HL-60/S4 treated with phorbol 12-myristate 13-acetate at 8.2 ng/mL for 4 days and 3 days (cell line): ENCODE measurements at regions not wholly inside any gene's neighbourhood (a gene's known extent, or its start where the extent isn't known, plus 50 kb on each side); places are given as distances from the start of the nearest gene placed in this dataset.
"Not testable (repeated sequence)": the region's sequence is repeated elsewhere in the genome, so short reads cannot be mapped to it uniquely, and the experiment has no call there.

ENCODE experiments used
- in situ Hi-C: fragments of 300-500 bp; cut with MboI; formaldehyde crosslinking; loops from 2 replicates; pipeline ENCODE4 v1.15.0; 2022; ENCODE audit warnings: low sequenced_read_pairs

DNA sequence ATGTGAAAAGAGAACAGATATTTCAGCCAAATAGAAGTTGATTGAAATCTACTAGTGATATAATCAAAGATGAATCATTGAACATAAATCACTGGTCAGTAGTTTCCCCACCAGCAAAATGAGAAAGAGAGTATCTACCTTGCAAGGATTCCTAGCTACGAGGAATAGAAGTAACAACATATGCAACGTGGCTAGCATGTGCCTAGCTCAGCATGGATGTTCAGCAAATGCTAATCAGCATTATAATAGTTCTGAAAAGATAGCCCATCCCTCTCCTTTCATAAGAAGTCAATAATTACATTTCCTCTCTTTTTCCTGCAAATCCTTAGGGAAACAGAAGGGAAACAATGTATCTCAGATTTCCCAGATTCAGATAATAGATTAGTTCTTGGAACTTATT lies 417.2 kb downstream of the SATB2 start:
- in situ Hi-C loops: no loop called here

GRCh38 chr2:199033761-199034160 lies 424.0 kb downstream of the SATB2 start:
- in situ Hi-C loops: not testable (repeated sequence)

DNA sequence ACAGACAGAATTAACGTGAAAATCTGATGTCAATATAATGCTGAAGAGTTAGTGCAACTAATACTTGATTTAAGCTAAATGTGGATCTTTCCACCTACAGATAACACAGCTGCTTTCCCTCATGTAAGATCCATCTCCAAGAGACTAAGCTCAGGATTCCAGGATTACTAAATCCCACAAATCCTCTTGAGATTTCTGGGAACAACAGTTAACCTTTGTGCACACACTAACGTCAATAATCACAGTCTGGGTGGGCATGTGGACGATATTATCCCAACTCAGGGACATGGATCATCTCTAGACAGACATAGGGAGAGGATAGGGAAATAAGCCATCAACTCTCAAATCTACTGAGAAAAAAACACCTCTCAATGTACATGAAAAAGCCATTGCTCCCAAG lies 432.6 kb downstream of the SATB2 start:
- in situ Hi-C loops: no loop called here

DNA sequence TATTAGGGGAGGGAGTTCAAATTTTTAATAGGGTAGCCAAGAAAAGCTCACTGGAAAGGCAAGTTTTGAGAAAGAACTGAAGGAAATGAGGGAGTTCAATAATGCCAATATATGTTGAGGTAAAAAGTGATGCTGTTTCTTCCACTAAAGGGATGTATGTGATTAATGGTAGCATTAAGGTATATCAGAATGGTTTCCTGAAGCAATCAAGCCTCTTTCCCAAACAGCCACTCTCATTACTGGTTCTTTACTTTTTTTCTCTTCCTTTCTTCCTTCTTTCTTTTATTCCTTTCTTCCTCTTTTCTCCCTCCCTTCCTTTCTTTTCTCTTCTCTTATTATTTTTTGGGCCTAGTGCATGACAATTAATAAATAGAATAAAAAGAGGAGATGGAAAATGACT lies 433.5 kb downstream of the SATB2 start:
- in situ Hi-C loops: no loop called here

DNA sequence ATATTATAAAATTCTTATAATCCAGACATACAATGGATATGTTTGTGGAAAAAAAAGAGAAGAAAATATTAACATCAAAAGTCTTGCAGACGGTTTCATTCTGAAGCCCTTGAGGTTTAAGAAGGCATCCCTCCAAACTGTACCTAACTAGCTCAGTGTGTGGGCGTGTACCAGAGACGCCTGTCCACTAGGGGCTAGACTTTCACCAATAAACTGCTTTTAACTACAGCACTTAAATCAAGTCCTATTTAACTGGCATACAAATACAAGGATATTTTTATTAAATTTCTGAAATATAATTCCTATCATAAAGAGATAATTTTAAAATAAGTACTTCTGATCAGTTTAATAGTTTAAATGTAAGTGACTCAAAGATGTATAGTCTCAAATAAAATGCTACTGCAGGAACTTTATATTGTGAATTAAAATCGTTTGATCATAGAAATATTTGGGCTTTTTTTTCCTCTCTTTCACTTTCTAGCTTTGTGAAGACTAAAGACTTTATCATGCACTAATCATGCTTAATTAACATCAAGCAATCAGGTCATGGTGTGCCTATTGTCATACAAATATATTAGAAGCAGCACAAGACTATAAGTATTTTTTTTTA lies 437.7 kb downstream of the SATB2 start:
- in situ Hi-C loops: no loop called here

- in situ Hi-C loops: no loop called here
These were observed 438.9 kb downstream of the SATB2 start for GRCh38 chr2:199018826-199019225.

GRCh38 chr2:199015072-199015471 lies 442.7 kb downstream of the SATB2 start:
- in situ Hi-C loops: no loop called here

- in situ Hi-C loops: no loop called here
These were observed 443.5 kb downstream of the SATB2 start for GRCh38 chr2:199014226-199014625.

DNA sequence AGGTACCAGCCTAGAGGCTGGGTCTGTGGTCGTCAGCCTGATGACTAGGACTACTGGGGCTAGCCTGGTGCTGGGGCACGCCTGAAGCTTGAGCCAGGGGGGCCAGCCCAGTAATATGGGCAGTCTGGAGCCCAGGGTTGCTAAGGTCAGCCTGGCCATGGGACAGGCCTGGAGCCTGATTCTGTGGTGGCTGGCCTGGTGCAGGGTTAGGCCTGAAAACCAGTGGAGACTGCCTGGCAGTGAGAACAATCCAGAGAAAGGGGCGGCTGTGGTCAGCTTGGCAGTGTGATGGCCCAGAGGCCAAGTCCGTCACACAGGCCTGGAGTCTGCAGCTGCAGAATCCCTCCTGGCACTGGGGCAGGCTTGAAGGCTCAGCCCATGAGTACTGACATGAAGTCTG lies 445.8 kb downstream of the SATB2 start:
- in situ Hi-C loops: no loop called here

- in situ Hi-C loops: no loop called here
These were observed 463.1 kb downstream of the SATB2 start for GRCh38 chr2:198994678-198995077.

DNA sequence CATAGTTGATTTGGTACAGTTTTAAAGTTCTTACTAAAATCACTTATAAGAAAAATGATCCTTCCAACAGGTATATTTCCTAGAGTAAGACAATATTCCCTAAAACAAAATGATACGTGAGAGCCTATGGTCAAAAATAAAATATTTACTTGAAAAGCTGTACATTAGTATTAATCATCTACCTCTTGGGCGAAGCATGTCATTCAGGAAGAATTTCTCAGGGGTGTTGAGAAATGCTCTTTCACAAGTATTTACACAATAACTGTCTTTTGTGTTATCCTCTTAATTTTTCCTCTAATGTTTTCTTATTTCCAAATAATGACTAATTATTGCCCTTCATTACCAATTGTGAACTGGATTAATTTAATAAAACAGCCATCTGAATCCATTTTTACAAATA lies 466.3 kb downstream of the SATB2 start:
- in situ Hi-C loops: no loop called here

GRCh38 chr2:198975779-198976178 lies 482.0 kb downstream of the SATB2 start:
- in situ Hi-C loops: no loop called here

DNA sequence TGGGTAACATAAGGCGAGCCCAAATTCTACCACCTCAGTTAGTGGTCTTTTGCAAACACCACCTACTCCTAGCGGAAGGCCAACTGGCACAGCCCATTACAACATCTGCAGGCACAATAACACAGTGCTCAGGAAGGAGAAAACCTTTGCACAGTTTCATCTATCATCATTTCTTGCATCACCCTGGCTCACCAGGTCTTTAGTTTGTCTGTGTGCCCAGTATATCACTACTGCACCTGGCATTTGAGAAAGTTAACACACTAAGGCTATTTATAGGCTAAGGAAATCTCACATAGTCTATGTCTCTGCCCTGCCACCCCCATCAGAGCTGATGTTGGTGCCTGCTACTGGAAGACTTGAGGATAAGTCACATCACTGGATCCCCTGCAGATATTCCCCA lies 484.0 kb downstream of the SATB2 start:
- in situ Hi-C loops: no loop called here

DNA sequence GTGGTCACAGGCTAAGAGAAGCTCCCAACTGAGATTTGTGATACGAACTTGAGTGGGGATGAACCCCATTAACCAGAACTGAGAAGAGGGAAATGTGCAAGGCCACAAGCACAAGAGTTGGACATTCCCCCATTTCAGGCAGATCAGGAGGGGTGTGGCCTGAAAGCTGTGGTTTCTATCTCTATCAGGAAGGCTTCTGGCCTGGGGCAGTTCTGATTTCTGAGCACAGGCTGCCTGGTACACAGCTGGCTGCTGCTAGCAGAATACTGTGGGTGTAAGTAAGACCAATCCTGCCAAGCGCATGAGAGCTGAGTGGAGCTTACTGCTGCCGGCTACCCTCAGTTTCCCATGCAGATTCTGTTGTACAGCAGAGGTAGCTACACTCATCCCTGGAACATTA lies 484.6 kb downstream of the SATB2 start:
- in situ Hi-C loops: no loop called here

- in situ Hi-C loops: no loop called here
These were observed 489.2 kb downstream of the SATB2 start for GRCh38 chr2:198968545-198968944.

DNA sequence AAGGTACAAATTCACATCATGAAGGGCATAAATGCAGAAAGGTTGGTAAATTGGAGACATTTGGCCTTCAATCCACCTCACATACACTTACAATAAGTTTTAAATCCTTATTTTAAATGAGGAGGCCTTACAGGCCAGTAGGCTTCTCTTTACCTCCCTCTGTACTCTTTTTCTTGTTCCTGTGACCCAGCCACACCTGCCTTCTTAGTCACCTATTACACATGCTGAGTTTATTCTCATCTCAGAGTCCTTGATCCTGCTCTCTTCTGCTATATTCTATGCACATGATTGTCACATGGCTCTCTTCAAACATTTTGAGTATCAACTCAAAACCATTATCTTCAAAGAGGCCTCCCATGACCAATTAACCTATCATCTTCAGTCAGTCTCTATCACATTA lies 491.5 kb downstream of the SATB2 start:
- in situ Hi-C loops: no loop called here

DNA sequence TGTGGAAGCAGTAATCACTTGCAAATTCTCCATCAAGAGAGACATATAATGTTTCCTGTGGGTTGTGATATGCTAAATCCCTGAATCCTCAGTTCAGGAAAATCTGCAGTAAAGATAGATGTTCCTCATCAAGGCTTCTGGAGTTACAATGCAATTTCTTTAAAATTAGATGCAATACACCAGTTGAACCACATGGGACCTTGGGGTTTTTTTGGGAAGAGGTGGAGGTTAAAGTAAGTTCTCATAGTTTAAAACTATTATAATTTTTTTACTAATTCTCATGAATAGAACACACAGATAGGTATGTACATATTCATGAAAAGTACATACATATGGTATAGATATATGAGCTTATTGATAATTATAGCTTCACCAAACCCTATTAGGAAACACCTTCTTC lies 496.2 kb downstream of the SATB2 start:
- in situ Hi-C loops: no loop called here

DNA sequence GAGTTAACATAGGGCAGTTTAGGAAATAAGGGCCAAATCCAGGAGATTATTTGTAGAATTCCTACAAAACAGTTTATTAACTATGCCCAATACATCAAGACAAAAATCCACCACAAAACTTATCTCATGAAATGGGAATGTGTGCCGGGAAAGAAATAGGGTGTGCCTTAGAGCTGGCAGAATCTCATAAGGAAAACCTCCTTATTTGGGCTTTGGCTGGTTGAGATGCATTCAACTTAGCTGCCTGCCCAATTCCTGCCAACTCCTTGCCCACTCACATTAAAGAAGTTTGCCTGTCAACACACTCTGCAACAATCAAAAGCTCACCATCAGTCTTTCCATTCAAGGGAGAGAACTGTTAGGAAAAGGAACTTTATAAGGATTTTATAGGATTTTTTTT lies 500.6 kb downstream of the SATB2 start:
- in situ Hi-C loops: no loop called here

GRCh38 chr2:198953328-198953727 lies 504.4 kb downstream of the SATB2 start:
- in situ Hi-C loops: no loop called here

DNA sequence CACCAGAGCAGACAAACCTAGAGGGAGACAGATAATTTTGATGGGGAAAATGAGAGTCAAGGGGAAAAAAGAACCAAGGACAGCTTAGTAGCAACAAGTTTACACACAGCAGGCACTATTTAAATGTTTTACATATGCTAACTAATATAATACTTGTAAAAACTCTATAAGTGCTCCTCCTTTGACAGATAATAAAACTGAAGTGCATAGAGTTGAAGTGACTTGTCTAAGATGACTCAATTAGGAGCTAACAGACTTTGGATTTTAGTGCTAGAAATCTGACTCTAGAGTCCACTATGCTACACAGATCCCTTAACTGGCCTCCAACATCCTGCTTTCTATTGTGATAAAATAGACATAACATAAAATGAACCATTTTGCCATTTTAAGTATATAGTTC lies 506.9 kb downstream of the SATB2 start:
- in situ Hi-C loops: no loop called here

GRCh38 chr2:198945496-198945895 lies 512.2 kb downstream of the SATB2 start:
- in situ Hi-C loops: no loop called here

DNA sequence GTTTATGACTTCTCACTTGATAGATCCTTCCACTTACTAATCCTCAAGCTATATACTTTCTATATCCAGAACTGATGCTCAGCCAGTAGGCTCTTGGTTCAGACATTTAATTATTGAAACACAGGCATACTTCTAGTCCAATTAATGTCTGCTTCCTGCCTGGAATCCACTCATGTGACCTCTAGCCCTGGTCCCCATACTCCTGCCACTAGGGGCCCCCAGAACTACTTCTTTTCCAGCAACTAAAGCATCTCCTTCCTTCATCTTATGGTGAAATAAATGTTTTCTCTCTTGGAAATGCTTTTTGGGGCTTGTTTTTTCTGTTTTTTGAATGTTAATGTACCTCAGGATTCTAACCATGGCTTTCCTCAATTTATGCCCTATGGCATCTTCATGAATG lies 527.6 kb downstream of the SATB2 start:
- in situ Hi-C loops: no loop called here

GRCh38 chr2:198928026-198928425 lies 529.7 kb downstream of the SATB2 start:
- in situ Hi-C loops: no loop called here
